ENCODE measurements at regions not wholly inside any gene's neighbourhood (a gene's known extent, or its start where the extent isn't known, plus 50 kb on each side); places are given as distances from the start of the nearest gene placed in this dataset.

DNA sequence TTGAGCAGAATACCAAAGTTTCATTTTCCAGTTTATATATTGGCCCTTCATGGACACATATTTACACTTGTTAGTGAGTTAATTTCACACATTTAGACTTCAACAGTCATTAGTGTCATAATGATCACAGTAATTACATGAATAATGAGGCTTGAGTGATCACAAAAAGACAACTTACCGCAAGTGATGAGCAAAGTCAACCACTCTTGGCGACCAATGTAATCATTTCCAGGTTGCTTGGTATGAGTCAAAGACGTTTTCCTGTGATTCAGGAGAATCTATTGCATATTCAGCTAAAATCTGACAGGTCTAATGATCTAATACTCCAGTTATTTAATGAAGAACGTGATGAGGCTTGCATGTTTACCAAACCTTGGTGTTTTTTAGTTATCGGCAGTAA is 407.9 kb upstream of the TENM3 start:
- no peak for TF ChIP-seq POLR2A (IDR thresholded peaks at IDR 0.05)
- TF ChIP-seq, protein P1, sequence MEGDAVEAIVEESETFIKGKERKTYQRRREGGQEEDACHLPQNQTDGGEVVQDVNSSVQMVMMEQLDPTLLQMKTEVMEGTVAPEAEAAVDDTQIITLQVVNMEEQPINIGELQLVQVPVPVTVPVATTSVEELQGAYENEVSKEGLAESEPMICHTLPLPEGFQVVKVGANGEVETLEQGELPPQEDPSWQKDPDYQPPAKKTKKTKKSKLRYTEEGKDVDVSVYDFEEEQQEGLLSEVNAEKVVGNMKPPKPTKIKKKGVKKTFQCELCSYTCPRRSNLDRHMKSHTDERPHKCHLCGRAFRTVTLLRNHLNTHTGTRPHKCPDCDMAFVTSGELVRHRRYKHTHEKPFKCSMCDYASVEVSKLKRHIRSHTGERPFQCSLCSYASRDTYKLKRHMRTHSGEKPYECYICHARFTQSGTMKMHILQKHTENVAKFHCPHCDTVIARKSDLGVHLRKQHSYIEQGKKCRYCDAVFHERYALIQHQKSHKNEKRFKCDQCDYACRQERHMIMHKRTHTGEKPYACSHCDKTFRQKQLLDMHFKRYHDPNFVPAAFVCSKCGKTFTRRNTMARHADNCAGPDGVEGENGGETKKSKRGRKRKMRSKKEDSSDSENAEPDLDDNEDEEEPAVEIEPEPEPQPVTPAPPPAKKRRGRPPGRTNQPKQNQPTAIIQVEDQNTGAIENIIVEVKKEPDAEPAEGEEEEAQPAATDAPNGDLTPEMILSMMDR (IDR thresholded peaks at IDR 0.05 in 4 of 5, conservative IDR thresholded peaks at IDR 0.05 in 1 of 5): no peak

All from gastrocnemius medialis (tissue), 4 donors.